ENCODE measurements at regions not wholly inside any gene's neighbourhood (a gene's known extent, or its start where the extent isn't known, plus 50 kb on each side); places are given as distances from the start of the nearest gene placed in this dataset.

DNA sequence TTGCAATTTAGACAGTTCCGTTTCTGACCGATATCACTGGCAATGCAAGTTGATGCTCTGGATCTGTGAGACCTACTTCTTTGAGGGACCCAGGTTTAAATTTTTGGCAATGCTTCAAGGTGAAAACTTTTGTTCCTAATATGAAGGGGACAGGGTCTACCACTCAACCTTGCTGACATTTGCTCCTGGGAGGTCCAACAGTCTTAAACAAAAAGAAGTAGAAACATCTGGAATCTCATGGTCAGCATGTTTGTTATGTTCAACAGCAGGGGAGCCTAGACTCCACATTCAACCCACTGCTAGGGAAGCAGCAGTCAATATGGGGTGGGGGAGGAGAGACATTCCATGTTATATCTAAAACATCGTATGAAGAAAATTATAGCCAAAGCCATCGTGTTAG lies 196.4 kb downstream of the SIM1 start:
- no peaks in the 10 kb centered on the region for H3K4me1 ChIP-seq
- no peak overlapping the region for H3K27ac ChIP-seq
- intact Hi-C loops (cut with DNase I) = no loop called here
- no peak overlapping the region for H3K4me3 ChIP-seq
- H3K9me3 ChIP-seq = no peaks in the 10 kb centered on the region
- no peak for ATAC-seq
- no peaks in the 10 kb centered on the region for H3K36me3 ChIP-seq
- TF ChIP-seq, protein P1, sequence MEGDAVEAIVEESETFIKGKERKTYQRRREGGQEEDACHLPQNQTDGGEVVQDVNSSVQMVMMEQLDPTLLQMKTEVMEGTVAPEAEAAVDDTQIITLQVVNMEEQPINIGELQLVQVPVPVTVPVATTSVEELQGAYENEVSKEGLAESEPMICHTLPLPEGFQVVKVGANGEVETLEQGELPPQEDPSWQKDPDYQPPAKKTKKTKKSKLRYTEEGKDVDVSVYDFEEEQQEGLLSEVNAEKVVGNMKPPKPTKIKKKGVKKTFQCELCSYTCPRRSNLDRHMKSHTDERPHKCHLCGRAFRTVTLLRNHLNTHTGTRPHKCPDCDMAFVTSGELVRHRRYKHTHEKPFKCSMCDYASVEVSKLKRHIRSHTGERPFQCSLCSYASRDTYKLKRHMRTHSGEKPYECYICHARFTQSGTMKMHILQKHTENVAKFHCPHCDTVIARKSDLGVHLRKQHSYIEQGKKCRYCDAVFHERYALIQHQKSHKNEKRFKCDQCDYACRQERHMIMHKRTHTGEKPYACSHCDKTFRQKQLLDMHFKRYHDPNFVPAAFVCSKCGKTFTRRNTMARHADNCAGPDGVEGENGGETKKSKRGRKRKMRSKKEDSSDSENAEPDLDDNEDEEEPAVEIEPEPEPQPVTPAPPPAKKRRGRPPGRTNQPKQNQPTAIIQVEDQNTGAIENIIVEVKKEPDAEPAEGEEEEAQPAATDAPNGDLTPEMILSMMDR (IDR thresholded peaks at IDR 0.05) = no peak
- no peak for TF ChIP-seq POLR2A (IDR thresholded peaks at IDR 0.05)
- no peak for DNase-seq
- H3K27me3 ChIP-seq = no peaks in the 10 kb centered on the region
- 91 to 95% (median 92%) methylated on average over 4 of the region's 4 CpGs for WGBS, 4 donors

DNA sequence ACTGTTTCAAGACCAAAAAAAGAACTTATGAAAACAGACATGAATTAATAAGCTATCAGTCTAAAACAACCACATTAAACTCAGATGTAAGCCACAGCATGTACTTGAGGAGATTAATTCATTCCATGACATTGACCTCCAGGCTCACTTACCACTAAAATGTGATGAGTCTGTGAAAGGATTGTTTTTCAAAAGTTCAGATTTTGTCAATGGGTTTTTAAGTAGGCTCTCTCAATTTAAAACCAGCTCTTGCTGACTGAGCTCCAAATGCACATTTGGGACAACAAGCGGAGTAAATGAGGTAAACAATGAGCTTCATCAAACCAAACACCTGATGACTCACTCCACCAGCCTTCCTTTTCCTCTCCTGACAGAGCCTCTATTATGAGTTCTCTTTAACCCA lies 197.0 kb downstream of the SIM1 start:
- no peak overlapping the region for H3K27ac ChIP-seq
- H3K4me1 ChIP-seq = no peaks in the 10 kb centered on the region
- H3K36me3 ChIP-seq = no peaks in the 10 kb centered on the region
- intact Hi-C loops (cut with DNase I) = no loop called here
- no peaks in the 10 kb centered on the region for H3K9me3 ChIP-seq
- no peaks in the 10 kb centered on the region for H3K27me3 ChIP-seq
- no peak overlapping the region for H3K4me3 ChIP-seq
- no peak for DNase-seq
- no peak for ATAC-seq
- no peak for TF ChIP-seq POLR2A (IDR thresholded peaks at IDR 0.05)
- TF ChIP-seq, protein P1 (IDR thresholded peaks at IDR 0.05) = no peak
- 78 to 96% (median 92%) methylated on average over 1 of the region's 1 CpG for WGBS, 4 donors

DNA sequence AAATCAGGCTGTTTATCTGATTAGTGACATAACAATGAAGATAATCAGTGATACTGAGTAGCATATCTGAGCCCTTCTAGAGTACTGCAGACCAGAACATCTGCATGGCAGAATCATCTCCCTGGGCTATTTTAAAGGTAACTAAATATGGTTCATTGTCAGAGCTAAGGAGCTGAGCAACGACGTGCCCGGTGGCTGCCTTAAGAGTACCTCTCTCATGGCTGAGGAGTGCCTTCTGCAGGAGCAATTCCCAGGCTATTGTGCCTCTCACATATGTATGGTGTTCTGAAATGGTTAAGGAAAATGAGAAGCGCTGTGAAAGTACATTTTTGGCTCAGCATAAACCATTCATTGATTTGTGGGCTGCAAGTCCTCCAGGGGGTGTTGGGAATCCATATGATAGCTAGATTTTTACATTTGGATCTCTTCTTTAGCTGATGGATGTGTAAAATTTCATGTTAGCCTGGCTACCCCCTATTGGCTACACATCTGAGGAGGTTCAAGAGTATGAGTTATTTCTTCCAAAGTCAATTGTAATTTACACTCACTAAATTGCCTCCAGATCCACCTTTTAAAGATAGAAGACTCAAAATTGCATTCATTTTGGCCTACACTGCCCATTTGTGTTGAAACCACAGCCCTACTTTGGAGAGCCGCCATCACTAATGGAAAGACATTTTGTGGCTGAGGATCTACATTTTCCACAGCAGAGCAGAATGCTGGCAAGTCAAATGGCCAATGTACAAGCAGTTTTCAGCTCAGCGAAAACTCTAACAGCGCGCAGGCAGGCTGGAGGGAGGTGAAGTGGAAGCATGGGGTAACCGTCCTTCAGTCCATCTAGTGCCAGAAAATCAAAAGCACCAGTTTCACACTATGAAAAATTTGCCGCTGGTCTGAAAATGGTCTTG lies 198.0 kb downstream of the SIM1 start:
- Histone ChIP-seq H3K36me3 (no peaks in the 10 kb centered on the region), H3K4me3 (no peak overlapping the region), H3K9me3 (no peaks in the 10 kb centered on the region), H3K27ac (no peak overlapping the region), H3K27me3 (no peaks in the 10 kb centered on the region), H3K4me1 (no peaks in the 10 kb centered on the region)
- no peak for TF ChIP-seq POLR2A (IDR thresholded peaks at IDR 0.05)
- TF ChIP-seq, protein P1 (IDR thresholded peaks at IDR 0.05) = no peak
- DNase-seq = no peak
- ATAC-seq = no peak
- intact Hi-C loops (cut with DNase I) = no loop called here
- 73 to 79% (median 77%) methylated on average over 10 of the region's 10 CpGs for whole genome bisulfite sequencing, 4 donors

- no peak for ATAC-seq
- TF ChIP-seq, protein P1 (IDR thresholded peaks at IDR 0.05) = no peak
- no peak for TF ChIP-seq POLR2A (IDR thresholded peaks at IDR 0.05)
- no peaks in the 10 kb centered on the region for H3K9me3 ChIP-seq
- no peaks in the 10 kb centered on the region for H3K27me3 ChIP-seq
- no peak overlapping the region for H3K27ac ChIP-seq
- DNase-seq = no peak
- WGBS, 4 donors = 88 to 92% (median 90%) methylated on average over 4 of the region's 4 CpGs
- intact Hi-C loops (cut with DNase I) = no loop called here
- H3K4me1 ChIP-seq = no peaks in the 10 kb centered on the region
- H3K4me3 ChIP-seq = no peak overlapping the region
- H3K36me3 ChIP-seq = no peaks in the 10 kb centered on the region
Measured at GRCh38 chr6:100262086-100262485, 202.6 kb downstream of the SIM1 start.

All from heart left ventricle (tissue), 16 donors.